GM19395 (cell line): ENCODE measurements at regions not wholly inside any gene's neighbourhood (a gene's known extent, or its start where the extent isn't known, plus 50 kb on each side); places are given as distances from the start of the nearest gene placed in this dataset.
"Not testable (repeated sequence)": the region's sequence is repeated elsewhere in the genome, so short reads cannot be mapped to it uniquely, and the experiment has no call there.

ENCODE experiments used
- ATAC-seq: cut with Tn5 transposase; IDR thresholded peaks from one replicate; pipeline ENCODE4 v1.9.1; 2021; ENCODE audit warnings: mild to moderate bottlenecking, moderate library complexity; ENCODE audit not compliant: unreplicated experiment

GRCh38 chr3:20573175-20573574 is 387.2 kb upstream of the SGO1 start:
- ATAC-seq, result no peak

- no peak for ATAC-seq
Measured at GRCh38 chr3:20572473-20572872, 386.5 kb upstream of the SGO1 start.

GRCh38 chr3:20569310-20569709 is 383.3 kb upstream of the SGO1 start:
- no peak for ATAC-seq

- no peak for ATAC-seq
Measured at GRCh38 chr3:20564966-20565365, 379.0 kb upstream of the SGO1 start.

GRCh38 chr3:20563985-20564384 is 378.0 kb upstream of the SGO1 start:
- no peak for ATAC-seq

- ATAC-seq, result no peak
Measured at GRCh38 chr3:20563251-20563650, 377.2 kb upstream of the SGO1 start.

GRCh38 chr3:20561166-20561565 is 375.2 kb upstream of the SGO1 start:
- no peak for ATAC-seq

GRCh38 chr3:20560446-20560845 is 374.4 kb upstream of the SGO1 start:
- not testable (repeated sequence) for ATAC-seq

GRCh38 chr3:20558161-20558560 is 372.2 kb upstream of the SGO1 start:
- no peak for ATAC-seq

- no peak for ATAC-seq
Measured at GRCh38 chr3:20556661-20557060, 370.7 kb upstream of the SGO1 start.

- no peak for ATAC-seq
Measured at GRCh38 chr3:20552605-20553275, 366.7 kb upstream of the SGO1 start.

GRCh38 chr3:20547361-20548269 is 361.6 kb upstream of the SGO1 start:
- ATAC-seq, result not testable (repeated sequence)

- ATAC-seq, result no peak
Measured at GRCh38 chr3:20546636-20547035, 360.6 kb upstream of the SGO1 start.

GRCh38 chr3:20543535-20544226 is 357.7 kb upstream of the SGO1 start:
- ATAC-seq, result no peak

- ATAC-seq, result no peak
Measured at GRCh38 chr3:20540066-20540465, 354.1 kb upstream of the SGO1 start.

- no peak for ATAC-seq
Measured at GRCh38 chr3:20539666-20540065, 353.7 kb upstream of the SGO1 start.

- ATAC-seq, result no peak
Measured at GRCh38 chr3:20537234-20537633, 351.2 kb upstream of the SGO1 start.

GRCh38 chr3:20529911-20530310 is 343.9 kb upstream of the SGO1 start:
- ATAC-seq, result no peak

GRCh38 chr3:20528180-20528770 is 342.3 kb upstream of the SGO1 start:
- ATAC-seq, result no peak

- ATAC-seq, result no peak
Measured at GRCh38 chr3:20527368-20527767, 341.4 kb upstream of the SGO1 start.

GRCh38 chr3:20524328-20524727 is 338.3 kb upstream of the SGO1 start:
- no peak for ATAC-seq
